ENCODE measurements at regions not wholly inside any gene's neighbourhood (a gene's known extent, or its start where the extent isn't known, plus 50 kb on each side); places are given as distances from the start of the nearest gene placed in this dataset.

GRCh38 chr2:238712011-238712410 is 135.9 kb upstream of the TWIST2 start:
- TF ChIP-seq ZBTB7A (IDR thresholded peaks at IDR 0.05; ENCODE audit: low read depth) (no peak), YY1 (IDR thresholded peaks at IDR 0.05; ENCODE audit: low read depth) (no peak), EP300 (IDR thresholded peaks at IDR 0.05; ENCODE audit: borderline replicate concordance) (no peak), TCF12 (IDR thresholded peaks at IDR 0.05; ENCODE audit: low read depth) (no peak), RAD21 (IDR thresholded peaks at IDR 0.05; ENCODE audit: low read depth) (no peak), NFIC (IDR thresholded peaks at IDR 0.05) (no peak), EGR1 (IDR thresholded peaks at IDR 0.05) (no peak), TAF1 (IDR thresholded peaks at IDR 0.05; ENCODE audit: low read depth) (no peak), FOXM1 (IDR thresholded peaks at IDR 0.05; ENCODE audit: borderline replicate concordance, low read depth) (no peak), CEBPB (IDR thresholded peaks at IDR 0.05) (no peak), MAX (IDR thresholded peaks at IDR 0.05) (no peak), TEAD4 (IDR thresholded peaks at IDR 0.05) (no peak), CREB1 (IDR thresholded peaks at IDR 0.05; ENCODE audit: low read depth) (no peak), REST (IDR thresholded peaks at IDR 0.05; ENCODE audit: low read depth) (no peak), USF1 (IDR thresholded peaks at IDR 0.05) (no peak)

- TF ChIP-seq FOXM1 (IDR thresholded peaks at IDR 0.05; ENCODE audit: borderline replicate concordance, low read depth) (no peak), TEAD4 (IDR thresholded peaks at IDR 0.05) (no peak), ZBTB7A (IDR thresholded peaks at IDR 0.05; ENCODE audit: low read depth) (no peak), TAF1 (IDR thresholded peaks at IDR 0.05; ENCODE audit: low read depth) (no peak), REST (IDR thresholded peaks at IDR 0.05; ENCODE audit: low read depth) (no peak), CREB1 (IDR thresholded peaks at IDR 0.05; ENCODE audit: low read depth) (no peak), EP300 (IDR thresholded peaks at IDR 0.05; ENCODE audit: borderline replicate concordance) (no peak), USF1 (IDR thresholded peaks at IDR 0.05) (no peak), NFIC (IDR thresholded peaks at IDR 0.05) (no peak), RAD21 (IDR thresholded peaks at IDR 0.05; ENCODE audit: low read depth) (no peak), TCF12 (IDR thresholded peaks at IDR 0.05; ENCODE audit: low read depth) (no peak), MAX (IDR thresholded peaks at IDR 0.05) (no peak), CEBPB (IDR thresholded peaks at IDR 0.05) (no peak), YY1 (IDR thresholded peaks at IDR 0.05; ENCODE audit: low read depth) (no peak), EGR1 (IDR thresholded peaks at IDR 0.05) (no peak)
These were observed 134.6 kb upstream of the TWIST2 start for GRCh38 chr2:238713198-238713826.

GRCh38 chr2:238714038-238714528 is 133.8 kb upstream of the TWIST2 start:
- TF ChIP-seq YY1 (IDR thresholded peaks at IDR 0.05; ENCODE audit: low read depth) = no peak
- no peak for TF ChIP-seq NFIC (IDR thresholded peaks at IDR 0.05)
- no peak for TF ChIP-seq REST (IDR thresholded peaks at IDR 0.05; ENCODE audit: low read depth)
- no peak for TF ChIP-seq TCF12 (IDR thresholded peaks at IDR 0.05; ENCODE audit: low read depth)
- no peak for TF ChIP-seq ZBTB7A (IDR thresholded peaks at IDR 0.05; ENCODE audit: low read depth)
- no peak for TF ChIP-seq EP300 (IDR thresholded peaks at IDR 0.05; ENCODE audit: borderline replicate concordance)
- no peak for TF ChIP-seq CREB1 (IDR thresholded peaks at IDR 0.05; ENCODE audit: low read depth)
- TF ChIP-seq EGR1 (IDR thresholded peaks at IDR 0.05) = no peak
- TF ChIP-seq CEBPB (IDR thresholded peaks at IDR 0.05) = no peak
- no peak for TF ChIP-seq RAD21 (IDR thresholded peaks at IDR 0.05; ENCODE audit: low read depth)
- no peak for TF ChIP-seq FOXM1 (IDR thresholded peaks at IDR 0.05; ENCODE audit: borderline replicate concordance, low read depth)
- TF ChIP-seq TAF1 (IDR thresholded peaks at IDR 0.05; ENCODE audit: low read depth) = no peak
- no peak for TF ChIP-seq MAX (IDR thresholded peaks at IDR 0.05)
- no peak for TF ChIP-seq TEAD4 (IDR thresholded peaks at IDR 0.05)

Data from Ishikawa (cell line).